Esophagus squamous epithelium (tissue), 5 donors: ENCODE measurements at regions not wholly inside any gene's neighbourhood (a gene's known extent, or its start where the extent isn't known, plus 50 kb on each side); places are given as distances from the start of the nearest gene placed in this dataset.

Source experiments
- DNase-seq: peaks from one replicate; lab custom pipeline; 2025; lab: John Stamatoyannopoulos, UW
- H3K27ac ChIP-seq, 4 donors: fragments of 200-600 bp; sonication (generic); one replicate each; pipeline ENCODE4 v1.5.1; 2016 to 2019; ENCODE audit warnings: mild to moderate bottlenecking in 1 of 4
- H3K27me3 ChIP-seq, 4 donors: fragments of 200-600 bp; sonication (generic); 1 replicate in 3 of 4; 2 replicates in 1 of 4; pipeline versions ENCODE4 v1.5.1 to v1.6.0; 2017 to 2021; ENCODE audit warnings: antibody characterized with exemption in 1 of 4
- H3K36me3 ChIP-seq, 3 donors: fragments of 200-600 bp; sonication (generic); one replicate each; pipeline ENCODE4 v1.5.1; 2016 to 2019
- H3K4me1 ChIP-seq, 3 donors: fragments of 200-600 bp; sonication (generic); one replicate each; pipeline ENCODE4 v1.5.1; 2017 to 2019
- H3K4me3 ChIP-seq, 4 donors: fragments of 200-600 bp; sonication (generic); 1 replicate in 3 of 4; 2 replicates in 1 of 4; pipeline ENCODE4 v1.5.1; 2016 to 2019; ENCODE audit warnings: mild to moderate bottlenecking in 2 of 4, moderate library complexity in 1 of 4
- H3K9me3 ChIP-seq, 3 donors: fragments of 200-600 bp; sonication (generic); one replicate each; pipeline ENCODE4 v1.5.1; 2016 to 2019
- CTCF ChIP-seq, 6 experiments: fragments of 450-650 bp in 4 of 6; fragments of 200-600 bp in 2 of 6; sonication (generic) in 2 of 6; IDR thresholded peaks; one replicate each; pipeline ENCODE4 v1.5.1; 2016 to 2019; ENCODE audit warnings: antibody characterized with exemption in 6 of 6, mild to moderate bottlenecking in 4 of 6, moderate library complexity in 4 of 6
- POLR2A ChIP-seq, 4 donors: fragments of 450-650 bp; IDR thresholded peaks; one replicate each; pipeline ENCODE4 v1.6.1; 2017; ENCODE audit warnings: antibody characterized with exemption in 4 of 4, mild to moderate bottlenecking in 4 of 4, moderate library complexity in 3 of 4
- WGBS, 2 donors: methylation state at CpG; one replicate each; pipeline ENCODE4 v1.1.5; 2018; 5-methylcytosine and 5-hydroxymethylcytosine counted together
- intact Hi-C: fragments of 100-400 bp; cut with DNase I; formaldehyde crosslinking; loops from one replicate; pipeline ENCODE4 v1.15.0; 2022
- donor health status: DM: yes; HTN: yes; CAD: no.

- Histone ChIP-seq H3K4me1 (peaks cover 0 to 15% (median 4%) of the 10 kb centered on the region in 3 donors), H3K4me3 (peak overlapping the region; percentile 76 to 88 (median 82)), H3K27ac (peak overlapping the region; percentile 87 to 91 (median 87)), H3K27me3 (no peaks in the 10 kb centered on the region), H3K36me3 (no peaks in the 10 kb centered on the region), H3K9me3 (no peaks in the 10 kb centered on the region)
- peak in 1 of 4 donors; percentile 62 for TF ChIP-seq POLR2A (IDR thresholded peaks at IDR 0.05)
- peak; percentile 12 to 61 (median 26) for TF ChIP-seq CTCF (IDR thresholded peaks at IDR 0.05)
- WGBS, 2 donors, result 5 to 17% methylated on average over 3 to 19 of the region's 47 CpGs
- intact Hi-C loops, result no loop called here
- DNase-seq, result peak; percentile 72
Observed at GRCh38 chr2:61694312-61695274, 156.4 kb upstream of the XPO1 start.

GRCh38 chr2:61693744-61694143 is 155.6 kb upstream of the XPO1 start:
- Histone ChIP-seq H3K36me3 (no peaks in the 10 kb centered on the region), H3K9me3 (no peaks in the 10 kb centered on the region), H3K27me3 (no peaks in the 10 kb centered on the region), H3K27ac (peak overlapping the region; percentile 87 to 91 (median 87)), H3K4me1 (peaks cover 0 to 15% (median 4%) of the 10 kb centered on the region in 3 donors), H3K4me3 (peak overlapping the region in 1 of 4 donors; percentile 88)
- no peak for TF ChIP-seq POLR2A (IDR thresholded peaks at IDR 0.05)
- intact Hi-C loops, result no loop called here
- DNase-seq, result no peak
- 90 to 95% methylated on average over 2 of the region's 2 CpGs for WGBS, 2 donors

GRCh38 chr2:61690078-61690596 is 152.0 kb upstream of the XPO1 start:
- intact Hi-C loops, result no loop called here
- Histone ChIP-seq H3K4me3 (no peak overlapping the region), H3K9me3 (no peaks in the 10 kb centered on the region), H3K36me3 (no peaks in the 10 kb centered on the region), H3K4me1 (peaks cover 0 to 11% (median 1%) of the 10 kb centered on the region in 3 donors), H3K27ac (no peak overlapping the region), H3K27me3 (no peaks in the 10 kb centered on the region)
- DNase-seq, result no peak
- TF ChIP-seq POLR2A (IDR thresholded peaks at IDR 0.05), result no peak
- no peak for TF ChIP-seq CTCF (IDR thresholded peaks at IDR 0.05)

- Histone ChIP-seq H3K4me3 (no peak overlapping the region), H3K27ac (no peak overlapping the region), H3K4me1 (peaks cover 0 to 8% (median 0%) of the 10 kb centered on the region in 3 donors), H3K36me3 (no peaks in the 10 kb centered on the region), H3K27me3 (no peaks in the 10 kb centered on the region), H3K9me3 (no peaks in the 10 kb centered on the region)
- WGBS, 2 donors, result 76 to 80% methylated on average over 5 of the region's 5 CpGs
- intact Hi-C loops, result no loop called here
- no peak for TF ChIP-seq CTCF (IDR thresholded peaks at IDR 0.05)
- no peak for TF ChIP-seq POLR2A (IDR thresholded peaks at IDR 0.05)
- DNase-seq, result no peak
Observed at GRCh38 chr2:61689568-61689967, 151.4 kb upstream of the XPO1 start.

- intact Hi-C loops, result no loop called here
- 82 to 87% methylated on average over 12 to 15 of the region's 17 CpGs for WGBS, 2 donors
Observed at GRCh38 chr2:61688369-61689334, 150.5 kb upstream of the XPO1 start.

More at GRCh38 chr2:61688369-61689334, 150.5 kb upstream of the XPO1 start:
- Histone ChIP-seq H3K27me3 (no peaks in the 10 kb centered on the region), H3K4me3 (no peak overlapping the region), H3K9me3 (no peaks in the 10 kb centered on the region), H3K36me3 (no peaks in the 10 kb centered on the region), H3K27ac (no peak overlapping the region), H3K4me1 (no peaks in the 10 kb centered on the region)
- DNase-seq, result no peak
- TF ChIP-seq CTCF (IDR thresholded peaks at IDR 0.05), result no peak
- TF ChIP-seq POLR2A (IDR thresholded peaks at IDR 0.05), result no peak
